ENCODE measurements at regions not wholly inside any gene's neighbourhood (a gene's known extent, or its start where the extent isn't known, plus 50 kb on each side); places are given as distances from the start of the nearest gene placed in this dataset.
A peak's percentile ranks its signal among the peaks of the same experiment; 100 is the strongest.

- no peak overlapping the region for H3K27ac ChIP-seq (replicated peaks)
- no peak for DNase-seq (ENCODE audit: low read depth in 1 of 2, low spot score in 1 of 2)
- H3K4me3 ChIP-seq (replicated peaks; ENCODE audit: insufficient read depth, low read length), result no peak overlapping the region
- no peaks in the 10 kb centered on the region for H3K27me3 ChIP-seq (ENCODE audit: insufficient read depth, poor library complexity, severe bottlenecking)
- no peak for TF ChIP-seq SPI1 (IDR thresholded peaks at IDR 0.05; ENCODE audit: borderline replicate concordance, low read depth)
- TF ChIP-seq, protein P1, sequence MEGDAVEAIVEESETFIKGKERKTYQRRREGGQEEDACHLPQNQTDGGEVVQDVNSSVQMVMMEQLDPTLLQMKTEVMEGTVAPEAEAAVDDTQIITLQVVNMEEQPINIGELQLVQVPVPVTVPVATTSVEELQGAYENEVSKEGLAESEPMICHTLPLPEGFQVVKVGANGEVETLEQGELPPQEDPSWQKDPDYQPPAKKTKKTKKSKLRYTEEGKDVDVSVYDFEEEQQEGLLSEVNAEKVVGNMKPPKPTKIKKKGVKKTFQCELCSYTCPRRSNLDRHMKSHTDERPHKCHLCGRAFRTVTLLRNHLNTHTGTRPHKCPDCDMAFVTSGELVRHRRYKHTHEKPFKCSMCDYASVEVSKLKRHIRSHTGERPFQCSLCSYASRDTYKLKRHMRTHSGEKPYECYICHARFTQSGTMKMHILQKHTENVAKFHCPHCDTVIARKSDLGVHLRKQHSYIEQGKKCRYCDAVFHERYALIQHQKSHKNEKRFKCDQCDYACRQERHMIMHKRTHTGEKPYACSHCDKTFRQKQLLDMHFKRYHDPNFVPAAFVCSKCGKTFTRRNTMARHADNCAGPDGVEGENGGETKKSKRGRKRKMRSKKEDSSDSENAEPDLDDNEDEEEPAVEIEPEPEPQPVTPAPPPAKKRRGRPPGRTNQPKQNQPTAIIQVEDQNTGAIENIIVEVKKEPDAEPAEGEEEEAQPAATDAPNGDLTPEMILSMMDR (IDR thresholded peaks at IDR 0.05; ENCODE audit: insufficient read depth, low read length), result no peak
These were observed 1163.1 kb downstream of the BRD1 start for GRCh38 chr22:48664586-48664985.

GRCh38 chr22:48663297-48663696, 1164.4 kb downstream of the BRD1 start:
- TF ChIP-seq, protein P2, sequence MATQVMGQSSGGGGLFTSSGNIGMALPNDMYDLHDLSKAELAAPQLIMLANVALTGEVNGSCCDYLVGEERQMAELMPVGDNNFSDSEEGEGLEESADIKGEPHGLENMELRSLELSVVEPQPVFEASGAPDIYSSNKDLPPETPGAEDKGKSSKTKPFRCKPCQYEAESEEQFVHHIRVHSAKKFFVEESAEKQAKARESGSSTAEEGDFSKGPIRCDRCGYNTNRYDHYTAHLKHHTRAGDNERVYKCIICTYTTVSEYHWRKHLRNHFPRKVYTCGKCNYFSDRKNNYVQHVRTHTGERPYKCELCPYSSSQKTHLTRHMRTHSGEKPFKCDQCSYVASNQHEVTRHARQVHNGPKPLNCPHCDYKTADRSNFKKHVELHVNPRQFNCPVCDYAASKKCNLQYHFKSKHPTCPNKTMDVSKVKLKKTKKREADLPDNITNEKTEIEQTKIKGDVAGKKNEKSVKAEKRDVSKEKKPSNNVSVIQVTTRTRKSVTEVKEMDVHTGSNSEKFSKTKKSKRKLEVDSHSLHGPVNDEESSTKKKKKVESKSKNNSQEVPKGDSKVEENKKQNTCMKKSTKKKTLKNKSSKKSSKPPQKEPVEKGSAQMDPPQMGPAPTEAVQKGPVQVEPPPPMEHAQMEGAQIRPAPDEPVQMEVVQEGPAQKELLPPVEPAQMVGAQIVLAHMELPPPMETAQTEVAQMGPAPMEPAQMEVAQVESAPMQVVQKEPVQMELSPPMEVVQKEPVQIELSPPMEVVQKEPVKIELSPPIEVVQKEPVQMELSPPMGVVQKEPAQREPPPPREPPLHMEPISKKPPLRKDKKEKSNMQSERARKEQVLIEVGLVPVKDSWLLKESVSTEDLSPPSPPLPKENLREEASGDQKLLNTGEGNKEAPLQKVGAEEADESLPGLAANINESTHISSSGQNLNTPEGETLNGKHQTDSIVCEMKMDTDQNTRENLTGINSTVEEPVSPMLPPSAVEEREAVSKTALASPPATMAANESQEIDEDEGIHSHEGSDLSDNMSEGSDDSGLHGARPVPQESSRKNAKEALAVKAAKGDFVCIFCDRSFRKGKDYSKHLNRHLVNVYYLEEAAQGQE (IDR thresholded peaks at IDR 0.05; ENCODE audit: insufficient replicate concordance, low read depth), result no peak
- TF ChIP-seq, protein P1 (IDR thresholded peaks at IDR 0.05; ENCODE audit: insufficient read depth, low read length), result peak; percentile 33
- Histone ChIP-seq H3K27me3 (ENCODE audit: insufficient read depth, poor library complexity, severe bottlenecking) (no peaks in the 10 kb centered on the region), H3K4me3 (replicated peaks; ENCODE audit: insufficient read depth, low read length) (no peak overlapping the region), H3K27ac (replicated peaks) (no peak overlapping the region)
- DNase-seq (ENCODE audit: low read depth in 1 of 2, low spot score in 1 of 2), result peak in 1 of 2 experiments; percentile 15

GRCh38 chr22:48662476-48663135, 1165.1 kb downstream of the BRD1 start:
- no peak for DNase-seq (ENCODE audit: low read depth in 1 of 2, low spot score in 1 of 2)
- H3K27me3 ChIP-seq (ENCODE audit: insufficient read depth, poor library complexity, severe bottlenecking), result no peaks in the 10 kb centered on the region
- TF ChIP-seq SPI1 (IDR thresholded peaks at IDR 0.05; ENCODE audit: borderline replicate concordance, low read depth) (no peak), GABPA (IDR thresholded peaks at IDR 0.05; ENCODE audit: low read depth) (no peak), POLR2AphosphoS5 (IDR thresholded peaks at IDR 0.05; ENCODE audit: low read depth) (no peak)
- TF ChIP-seq, protein P1 (IDR thresholded peaks at IDR 0.05; ENCODE audit: insufficient read depth, low read length), result no peak
- TF ChIP-seq, protein P2 (IDR thresholded peaks at IDR 0.05; ENCODE audit: insufficient replicate concordance, low read depth), result no peak

DNA sequence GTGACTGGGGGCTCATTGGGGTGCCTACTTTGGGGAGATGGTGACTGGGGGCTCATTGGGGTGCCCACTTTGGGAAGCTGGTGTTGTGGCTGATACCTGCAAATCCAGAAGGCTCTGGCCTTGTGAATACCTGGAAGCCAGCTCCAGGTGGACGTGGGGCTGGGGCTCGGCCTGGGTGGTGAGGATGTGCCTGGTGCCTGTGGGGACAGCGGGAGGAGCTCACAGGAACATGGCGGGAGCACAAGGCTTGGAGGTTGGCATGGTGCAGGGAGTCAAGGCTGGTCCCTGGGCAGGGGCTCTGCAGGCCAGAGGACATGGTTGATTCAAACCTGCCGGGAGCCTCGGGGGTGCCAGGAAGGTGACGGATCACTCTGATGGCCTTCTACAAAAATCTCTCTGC, 1165.7 kb downstream of the BRD1 start:
- H3K4me3 ChIP-seq (replicated peaks; ENCODE audit: insufficient read depth, low read length), result no peak overlapping the region
- TF ChIP-seq, protein P2 (IDR thresholded peaks at IDR 0.05; ENCODE audit: insufficient replicate concordance, low read depth), result no peak
- no peak for TF ChIP-seq GABPA (IDR thresholded peaks at IDR 0.05; ENCODE audit: low read depth)
- no peak for TF ChIP-seq SPI1 (IDR thresholded peaks at IDR 0.05; ENCODE audit: borderline replicate concordance, low read depth)
- TF ChIP-seq POLR2AphosphoS5 (IDR thresholded peaks at IDR 0.05; ENCODE audit: low read depth), result no peak
- TF ChIP-seq, protein P1 (IDR thresholded peaks at IDR 0.05; ENCODE audit: insufficient read depth, low read length), result no peak
- H3K27me3 ChIP-seq (ENCODE audit: insufficient read depth, poor library complexity, severe bottlenecking), result no peaks in the 10 kb centered on the region
- H3K27ac ChIP-seq (replicated peaks), result no peak overlapping the region
- no peak for DNase-seq (ENCODE audit: low read depth in 1 of 2, low spot score in 1 of 2)

More at GRCh38 chr22:48662476-48663135, 1165.1 kb downstream of the BRD1 start:
- no peak overlapping the region for H3K4me3 ChIP-seq (replicated peaks; ENCODE audit: insufficient read depth, low read length)
- no peak overlapping the region for H3K27ac ChIP-seq (replicated peaks)

All from HL-60 (cell line).